HL-60 (cell line): ENCODE measurements at regions not wholly inside any gene's neighbourhood (a gene's known extent, or its start where the extent isn't known, plus 50 kb on each side); places are given as distances from the start of the nearest gene placed in this dataset.

Source experiments
- CTCF ChIP-seq: IDR thresholded peaks from one replicate; pipeline ENCODE4 v1.5.1; 2011; ENCODE audit warnings: low read length, control low read depth, inconsistent platforms; ENCODE audit not compliant: insufficient read depth
- GABPA ChIP-seq: IDR thresholded peaks from 2 replicates; pipeline ENCODE4 v1.6.1; 2012; ENCODE audit warnings: low read depth
- POLR2AphosphoS5 ChIP-seq: IDR thresholded peaks from 2 replicates; pipeline ENCODE4 v1.6.1; 2012; ENCODE audit warnings: low read depth
- REST ChIP-seq: IDR thresholded peaks from 2 replicates; pipeline ENCODE4 v1.6.1; 2012; ENCODE audit warnings: low read depth; ENCODE audit not compliant: insufficient replicate concordance

GRCh38 chr5:3118340-3118739 lies 366.9 kb upstream of the IRX2 start:
- TF ChIP-seq CTCF: no peak
- TF ChIP-seq REST: no peak
- TF ChIP-seq POLR2AphosphoS5: no peak
- TF ChIP-seq GABPA: no peak
